IMR-90 (cell line): ENCODE measurements at regions not wholly inside any gene's neighbourhood (a gene's known extent, or its start where the extent isn't known, plus 50 kb on each side); places are given as distances from the start of the nearest gene placed in this dataset.

Experiments
- ATAC-seq: fragments of 200-7000 bp; cut with Tn5 transposase; 2 replicates; pipeline ENCODE4 v1.9.1; 2020; ENCODE audit warnings: low read depth, mild to moderate bottlenecking, moderate library complexity
- BruUV-seq: library from RNA; stranded (reverse); fragments of 400-500 nt; replicated peaks from 2 replicates; lab custom pipeline; 2021; lab: Mats Ljungman, UMichigan
- CTCF ChIA-PET: fragments of 300-600 bp; formaldehyde crosslinking; extraction: SDS; loops from one replicate; lab custom pipeline; 2021; ENCODE audit warnings: antibody characterized with exemption; lab: Yijun Ruan, JAX
- POLR2A ChIA-PET: fragments of 300-600 bp; sonication (Branson Sonifier 250); formaldehyde crosslinking; loops from one replicate; lab custom pipeline; 2022; ENCODE audit warnings: antibody characterized with exemption; ENCODE audit not compliant: unreplicated experiment; lab: Charles Lee
- DNase-seq: peaks from one replicate; pipeline ENCODE4 v3.0.0; 2013
- H2AFZ ChIP-seq: replicated peaks from 2 replicates; pipeline ENCODE3; 2013; ENCODE audit warnings: low read length, mild to moderate bottlenecking; ENCODE audit not compliant: poor library complexity
- H2AK5ac ChIP-seq: 2 replicates; pipeline ENCODE4 v1.6.1; 2013; ENCODE audit warnings: low read depth, low read length, inconsistent platforms
- H2AK9ac ChIP-seq: replicated peaks from 2 replicates; pipeline ENCODE3; 2013; ENCODE audit warnings: mild to moderate bottlenecking, low read depth, low read length, moderate library complexity; ENCODE audit not compliant: poor library complexity
- H2BK120ac ChIP-seq: 2 replicates; pipeline ENCODE4 v1.6.1; 2013; ENCODE audit warnings: low read depth, low read length, inconsistent platforms
- H2BK15ac ChIP-seq: 3 replicates; pipeline ENCODE4 v1.6.1; 2013; ENCODE audit warnings: low read depth, low read length, inconsistent platforms
- H2BK20ac ChIP-seq: 2 replicates; pipeline ENCODE4 v1.6.1; 2013; ENCODE audit warnings: low read depth, mild to moderate bottlenecking, inconsistent platforms, low read length, moderate library complexity
- H2BK5ac ChIP-seq: 2 replicates; pipeline ENCODE4 v1.6.1; 2013; ENCODE audit warnings: mild to moderate bottlenecking, low read depth, low read length, inconsistent platforms; ENCODE audit not compliant: poor library complexity, severe bottlenecking
- H3K14ac ChIP-seq: replicated peaks from 2 replicates; pipeline ENCODE4 v1.6.1; 2013; ENCODE audit warnings: low read depth, low read length, inconsistent platforms
- H3K18ac ChIP-seq: 2 replicates; pipeline ENCODE4 v1.6.1; 2013; ENCODE audit warnings: low read depth, low read length, control low read depth
- H3K23ac ChIP-seq: 2 replicates; pipeline ENCODE4 v1.6.1; 2013; ENCODE audit warnings: low read depth, low read length, inconsistent platforms
- H3K27ac ChIP-seq: 2 replicates; pipeline ENCODE4 v1.5.1; 2013; ENCODE audit warnings: mild to moderate bottlenecking, control low read depth, low read length; ENCODE audit not compliant: insufficient read depth
- H3K27me3 ChIP-seq: 2 replicates; pipeline ENCODE4 v1.6.1; 2013; ENCODE audit warnings: low read length; ENCODE audit not compliant: control insufficient read depth, insufficient read depth
- H3K36me3 ChIP-seq: 2 replicates; pipeline ENCODE4 v1.6.1; 2013; ENCODE audit warnings: low read length, mixed read lengths; ENCODE audit not compliant: control insufficient read depth, insufficient read depth
- H3K4ac ChIP-seq: 2 replicates; pipeline ENCODE4 v1.6.1; 2013; ENCODE audit warnings: low read depth, low read length, inconsistent platforms
- H3K4me1 ChIP-seq: 2 replicates; pipeline ENCODE4 v1.6.1; 2013; ENCODE audit warnings: low read length, mixed read lengths; ENCODE audit not compliant: control insufficient read depth, insufficient read depth
- H3K4me2 ChIP-seq: 2 replicates; pipeline ENCODE4 v1.6.1; 2013; ENCODE audit warnings: low read depth, mild to moderate bottlenecking, control low read depth, low read length, moderate library complexity
- H3K4me3 ChIP-seq: 2 replicates; pipeline ENCODE4 v1.5.1; 2013; ENCODE audit warnings: low read depth, mild to moderate bottlenecking, control low read depth, low read length, moderate library complexity; ENCODE audit not compliant: insufficient read depth
- H3K56ac ChIP-seq: 2 replicates; pipeline ENCODE4 v1.6.1; 2013; ENCODE audit warnings: low read length, inconsistent platforms; ENCODE audit not compliant: insufficient read depth; ENCODE audit errors: extremely low read depth
- H3K79me1 ChIP-seq, 2 experiments: 2 replicates each; pipeline ENCODE4 v1.6.1; 2013; ENCODE audit warnings: low read length in 2 of 2, inconsistent platforms in 1 of 2, low read depth in 1 of 2
- H3K9ac ChIP-seq: 2 replicates; pipeline ENCODE4 v1.6.1; 2013; ENCODE audit warnings: low read depth, low read length, control low read depth
- H3K9me1 ChIP-seq: 2 replicates; pipeline ENCODE4 v1.6.1; 2013; ENCODE audit warnings: low read length, inconsistent platforms; ENCODE audit not compliant: insufficient read depth
- H3K9me3 ChIP-seq: 2 replicates; pipeline ENCODE4 v1.6.1; 2013; ENCODE audit warnings: low read length; ENCODE audit not compliant: control insufficient read depth, insufficient read depth
- H4K20me1 ChIP-seq: 2 replicates; pipeline ENCODE4 v1.6.1; 2013; ENCODE audit warnings: low read length, inconsistent platforms; ENCODE audit not compliant: insufficient read depth
- H4K5ac ChIP-seq: 2 replicates; pipeline ENCODE4 v1.6.1; 2013; ENCODE audit warnings: mild to moderate bottlenecking, low read depth, low read length, control low read depth
- H4K8ac ChIP-seq, 2 experiments: 2 replicates each; pipeline ENCODE4 v1.6.1; 2013; ENCODE audit warnings: low read depth in 2 of 2, low read length in 2 of 2, control low read depth in 1 of 2, inconsistent platforms in 1 of 2
- H4K91ac ChIP-seq: 2 replicates; pipeline ENCODE4 v1.6.1; 2013; ENCODE audit warnings: low read depth, low read length, inconsistent platforms; ENCODE audit not compliant: insufficient read depth
- BHLHE40 ChIP-seq: fragments of 150-350 bp; IDR thresholded peaks from 2 replicates; pipeline ENCODE4 v1.6.1; 2016; ENCODE audit warnings: mild to moderate bottlenecking, low read depth, low read length
- CEBPB ChIP-seq: IDR thresholded peaks from 2 replicates; pipeline ENCODE4 v1.6.1; 2012; ENCODE audit warnings: low read depth, low read length, improper control_type of control experiment
- CHD1 ChIP-seq: IDR thresholded peaks from 2 replicates; pipeline ENCODE4 v1.6.1; 2012; ENCODE audit warnings: low read depth, low read length, improper control_type of control experiment
- FOS ChIP-seq: fragments of 150-350 bp; IDR thresholded peaks from 2 replicates; pipeline ENCODE4 v1.6.1; 2016; ENCODE audit warnings: low read depth, low read length
- MAFK ChIP-seq: IDR thresholded peaks from 2 replicates; pipeline ENCODE4 v1.6.1; 2012; ENCODE audit warnings: low read depth, low read length, improper control_type of control experiment
- MAZ ChIP-seq: IDR thresholded peaks from 2 replicates; pipeline ENCODE4 v1.6.1; 2012; ENCODE audit warnings: low read depth, mild to moderate bottlenecking, low read length, improper control_type of control experiment, moderate library complexity, borderline replicate concordance
- MXI1 ChIP-seq: IDR thresholded peaks from 2 replicates; pipeline ENCODE4 v1.6.1; 2012; ENCODE audit warnings: low read depth, mild to moderate bottlenecking, low read length, moderate library complexity, borderline replicate concordance
- NFE2L2 ChIP-seq: fragments of 150-350 bp; IDR thresholded peaks from 2 replicates; pipeline ENCODE4 v1.6.1; 2016; ENCODE audit warnings: low read depth, mild to moderate bottlenecking, low read length
- POLR2A ChIP-seq: IDR thresholded peaks from 2 replicates; pipeline ENCODE4 v1.6.1; 2012; ENCODE audit warnings: mild to moderate bottlenecking, low read depth, low read length
- RAD21 ChIP-seq: IDR thresholded peaks from 2 replicates; pipeline ENCODE4 v1.6.1; 2012; ENCODE audit warnings: low read length, improper control_type of control experiment
- RCOR1 ChIP-seq: IDR thresholded peaks from 2 replicates; pipeline ENCODE4 v1.6.1; 2012; ENCODE audit warnings: mild to moderate bottlenecking, low read length, improper control_type of control experiment; ENCODE audit not compliant: insufficient replicate concordance
- RFX5 ChIP-seq: IDR thresholded peaks from 2 replicates; pipeline ENCODE4 v1.8.0; 2012; ENCODE audit warnings: low read depth, mild to moderate bottlenecking, low read length, moderate library complexity
- SMC3 ChIP-seq: fragments of 150-350 bp; IDR thresholded peaks from 2 replicates; pipeline ENCODE4 v1.6.1; 2016; ENCODE audit warnings: low read depth, mild to moderate bottlenecking, antibody characterized with exemption, low read length, moderate library complexity
- WGBS, 2 experiments: methylation state at CpG; one replicate each; pipeline versions ENCODE4 v1.1.5 to v1.1.7; 2013; ENCODE audit warnings: missing lambda C conversion rate in 2 of 2; ENCODE audit not compliant: insufficient read length in 1 of 2; ENCODE audit errors: extremely low coverage in 2 of 2; 5-methylcytosine and 5-hydroxymethylcytosine counted together
- dilution Hi-C: fragments of 300-500 bp; cut with HindIII; formaldehyde crosslinking; loops from one replicate; pipeline ENCODE4 v1.14.3; 2018; ENCODE audit warnings: low sequenced_read_pairs; ENCODE audit not compliant: unreplicated experiment
- in situ Hi-C: fragments of 300-500 bp; cut with MboI; formaldehyde crosslinking; loops from 3 replicates; pipeline ENCODE4 v1.14.3; 2019; ENCODE audit warnings: low sequenced_read_pairs, inconsistent platforms, mixed read lengths
- intact Hi-C: fragments of 100-400 bp; cut with micrococcal nuclease; formaldehyde crosslinking; loops from 2 replicates; pipeline ENCODE4 v1.10.0; 2022
- TF ChIP-seq, protein P1 (sequence below): fragments of 150-350 bp; IDR thresholded peaks from 2 replicates; pipeline ENCODE4 v1.6.1; 2017; ENCODE audit warnings: mild to moderate bottlenecking, antibody characterized with exemption, low read length, low read depth
- TF ChIP-seq, protein P2 (sequence below): conservative IDR thresholded peaks from 2 replicates; pipeline ENCODE4 v1.5.1; 2012; ENCODE audit warnings: mild to moderate bottlenecking, low read depth, low read length, improper control_type of control experiment
- TF ChIP-seq, protein P3 (sequence below): fragments of 150-350 bp; IDR thresholded peaks from 2 replicates; pipeline ENCODE4 v1.6.1; 2016; ENCODE audit warnings: low read depth, mild to moderate bottlenecking, low read length, moderate library complexity, borderline replicate concordance

DNA sequence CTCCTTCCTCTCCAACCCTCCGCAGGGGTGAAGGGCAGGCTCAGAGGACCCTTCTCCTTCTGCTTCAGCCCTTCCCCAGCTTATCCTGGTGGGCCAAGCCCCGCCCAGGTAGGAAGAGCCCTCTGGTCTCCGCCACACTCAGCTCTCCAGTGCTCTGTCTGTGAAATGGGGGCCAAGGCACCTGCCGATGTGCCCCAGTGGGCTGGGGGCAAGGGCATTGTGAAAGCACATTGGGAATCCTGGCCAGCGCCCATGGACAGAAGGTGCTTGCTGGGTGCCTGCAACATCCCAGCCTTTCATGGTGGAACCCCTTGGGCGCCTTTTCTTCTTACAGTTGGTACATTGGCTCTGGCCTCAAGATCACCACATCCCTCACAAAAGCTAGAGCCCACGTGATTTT is 150.8 kb downstream of the INHBB start:
- no peak overlapping the region for H3K18ac ChIP-seq
- no peaks in the 10 kb centered on the region for H3K9me3 ChIP-seq
- no peak overlapping the region for H2BK120ac ChIP-seq
- H4K20me1 ChIP-seq: no peaks in the 10 kb centered on the region
- in situ Hi-C loops: no loop called here
- H3K4me1 ChIP-seq: no peaks in the 10 kb centered on the region
- no peak overlapping the region for H3K14ac ChIP-seq
- H3K9ac ChIP-seq: no peak overlapping the region
- H4K91ac ChIP-seq: no peak overlapping the region
- no peak overlapping the region for H3K4me2 ChIP-seq
- no peak overlapping the region for H2AK5ac ChIP-seq
- H3K4me3 ChIP-seq: no peak overlapping the region
- no peak overlapping the region for H2AK9ac ChIP-seq
- CTCF ChIA-PET: no interaction called here
- DNase-seq (no peak), ATAC-seq (no peak)
- H2BK5ac ChIP-seq: no peak overlapping the region
- H3K36me3 ChIP-seq: no peaks in the 10 kb centered on the region
- intact Hi-C loops: no loop called here
- no peak overlapping the region for H3K4ac ChIP-seq
- POLR2A ChIA-PET: interaction anchor here (0.7 kb wide), 1 partner anchor 26 kb away, joined by 3 read pairs; no protein-coding TSS in a partner anchor
- H3K56ac ChIP-seq: no peak overlapping the region
- no peaks in the 10 kb centered on the region for H3K79me1 ChIP-seq
- H4K5ac ChIP-seq: no peak overlapping the region
- no peak overlapping the region for H4K8ac ChIP-seq
- no peak overlapping the region for H3K23ac ChIP-seq
- H2AFZ ChIP-seq: no peak overlapping the region
- TF ChIP-seq MXI1 (no peak), RCOR1 (no peak), FOS (no peak), CEBPB (no peak), NFE2L2 (no peak), RAD21 (no peak), MAZ (no peak), MAFK (no peak), SMC3 (no peak), POLR2A (no peak), BHLHE40 (no peak), CHD1 (no peak), RFX5 (no peak)
- TF ChIP-seq, protein P1, sequence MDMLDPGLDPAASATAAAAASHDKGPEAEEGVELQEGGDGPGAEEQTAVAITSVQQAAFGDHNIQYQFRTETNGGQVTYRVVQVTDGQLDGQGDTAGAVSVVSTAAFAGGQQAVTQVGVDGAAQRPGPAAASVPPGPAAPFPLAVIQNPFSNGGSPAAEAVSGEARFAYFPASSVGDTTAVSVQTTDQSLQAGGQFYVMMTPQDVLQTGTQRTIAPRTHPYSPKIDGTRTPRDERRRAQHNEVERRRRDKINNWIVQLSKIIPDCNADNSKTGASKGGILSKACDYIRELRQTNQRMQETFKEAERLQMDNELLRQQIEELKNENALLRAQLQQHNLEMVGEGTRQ: no peak
- TF ChIP-seq, protein P2, sequence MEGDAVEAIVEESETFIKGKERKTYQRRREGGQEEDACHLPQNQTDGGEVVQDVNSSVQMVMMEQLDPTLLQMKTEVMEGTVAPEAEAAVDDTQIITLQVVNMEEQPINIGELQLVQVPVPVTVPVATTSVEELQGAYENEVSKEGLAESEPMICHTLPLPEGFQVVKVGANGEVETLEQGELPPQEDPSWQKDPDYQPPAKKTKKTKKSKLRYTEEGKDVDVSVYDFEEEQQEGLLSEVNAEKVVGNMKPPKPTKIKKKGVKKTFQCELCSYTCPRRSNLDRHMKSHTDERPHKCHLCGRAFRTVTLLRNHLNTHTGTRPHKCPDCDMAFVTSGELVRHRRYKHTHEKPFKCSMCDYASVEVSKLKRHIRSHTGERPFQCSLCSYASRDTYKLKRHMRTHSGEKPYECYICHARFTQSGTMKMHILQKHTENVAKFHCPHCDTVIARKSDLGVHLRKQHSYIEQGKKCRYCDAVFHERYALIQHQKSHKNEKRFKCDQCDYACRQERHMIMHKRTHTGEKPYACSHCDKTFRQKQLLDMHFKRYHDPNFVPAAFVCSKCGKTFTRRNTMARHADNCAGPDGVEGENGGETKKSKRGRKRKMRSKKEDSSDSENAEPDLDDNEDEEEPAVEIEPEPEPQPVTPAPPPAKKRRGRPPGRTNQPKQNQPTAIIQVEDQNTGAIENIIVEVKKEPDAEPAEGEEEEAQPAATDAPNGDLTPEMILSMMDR: no peak
- TF ChIP-seq, protein P3, sequence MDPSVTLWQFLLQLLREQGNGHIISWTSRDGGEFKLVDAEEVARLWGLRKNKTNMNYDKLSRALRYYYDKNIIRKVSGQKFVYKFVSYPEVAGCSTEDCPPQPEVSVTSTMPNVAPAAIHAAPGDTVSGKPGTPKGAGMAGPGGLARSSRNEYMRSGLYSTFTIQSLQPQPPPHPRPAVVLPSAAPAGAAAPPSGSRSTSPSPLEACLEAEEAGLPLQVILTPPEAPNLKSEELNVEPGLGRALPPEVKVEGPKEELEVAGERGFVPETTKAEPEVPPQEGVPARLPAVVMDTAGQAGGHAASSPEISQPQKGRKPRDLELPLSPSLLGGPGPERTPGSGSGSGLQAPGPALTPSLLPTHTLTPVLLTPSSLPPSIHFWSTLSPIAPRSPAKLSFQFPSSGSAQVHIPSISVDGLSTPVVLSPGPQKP: no peak
- no CpG with 5 or more reads among the region's 7 CpGs for WGBS, 2 experiments
- 0 out of 2 replicates have a peak, but pooled peaks cover 4% of the 10 kb centered on the region for H3K9me1 ChIP-seq
- H3K27ac ChIP-seq: no peak overlapping the region
- peaks cover 46% of the 10 kb centered on the region for H3K27me3 ChIP-seq
- no peak overlapping the region for H2BK20ac ChIP-seq
- H2BK15ac ChIP-seq: no peak overlapping the region
- dilution Hi-C loops: no loop called here
- no TSS peak for BruUV-seq
